EL (cell line): ENCODE measurements at regions not wholly inside any gene's neighbourhood (a gene's known extent, or its start where the extent isn't known, plus 50 kb on each side); places are given as distances from the start of the nearest gene placed in this dataset.
"Not testable (repeated sequence)": the region's sequence is repeated elsewhere in the genome, so short reads cannot be mapped to it uniquely, and the experiment has no call there.

Source experiments
- DNase-seq: peaks from one replicate; pipeline ENCODE4 v3.0.0-alpha.2; 2016

DNA sequence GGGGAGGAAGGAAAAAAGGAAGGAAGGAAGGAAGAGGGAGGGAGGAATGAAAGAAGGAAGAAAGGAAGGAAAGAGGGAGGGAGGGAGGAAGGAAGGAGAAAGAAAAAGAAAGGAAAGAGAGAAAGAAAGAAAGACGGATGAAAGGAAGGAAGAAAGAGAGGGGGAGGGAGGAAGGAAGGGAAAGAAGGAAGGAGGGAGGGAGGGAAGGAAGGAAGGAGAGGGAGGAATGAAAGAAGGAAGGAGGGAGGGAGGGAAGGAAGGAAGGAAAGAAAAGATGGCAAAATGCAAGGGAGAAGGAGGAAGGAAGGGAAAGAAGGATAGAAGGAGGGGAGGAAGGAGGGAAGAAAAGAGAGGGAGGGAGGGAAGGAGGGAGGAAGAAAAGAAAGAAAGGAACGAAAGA, 257.3 kb upstream of the C16orf82 start:
- DNase-seq: no peak

DNA sequence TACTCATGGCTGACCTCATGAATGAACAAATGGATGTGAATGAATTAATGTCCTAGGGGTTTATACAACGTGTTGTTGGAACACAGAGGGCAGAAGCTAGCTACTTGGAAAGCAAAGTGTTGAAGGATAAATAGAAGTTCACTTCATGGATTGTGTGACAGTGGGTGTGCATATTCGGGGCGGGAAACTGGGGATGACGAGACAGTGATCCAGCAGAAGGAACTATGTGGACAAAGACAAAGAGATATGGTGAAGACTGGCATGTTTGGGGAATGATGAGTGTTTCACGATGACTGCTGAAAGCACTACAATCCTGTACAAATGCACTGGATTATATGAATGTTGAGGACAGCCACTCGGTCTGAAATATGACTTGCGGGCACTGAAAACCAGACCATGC, 250.5 kb upstream of the C16orf82 start:
- no peak for DNase-seq

DNA sequence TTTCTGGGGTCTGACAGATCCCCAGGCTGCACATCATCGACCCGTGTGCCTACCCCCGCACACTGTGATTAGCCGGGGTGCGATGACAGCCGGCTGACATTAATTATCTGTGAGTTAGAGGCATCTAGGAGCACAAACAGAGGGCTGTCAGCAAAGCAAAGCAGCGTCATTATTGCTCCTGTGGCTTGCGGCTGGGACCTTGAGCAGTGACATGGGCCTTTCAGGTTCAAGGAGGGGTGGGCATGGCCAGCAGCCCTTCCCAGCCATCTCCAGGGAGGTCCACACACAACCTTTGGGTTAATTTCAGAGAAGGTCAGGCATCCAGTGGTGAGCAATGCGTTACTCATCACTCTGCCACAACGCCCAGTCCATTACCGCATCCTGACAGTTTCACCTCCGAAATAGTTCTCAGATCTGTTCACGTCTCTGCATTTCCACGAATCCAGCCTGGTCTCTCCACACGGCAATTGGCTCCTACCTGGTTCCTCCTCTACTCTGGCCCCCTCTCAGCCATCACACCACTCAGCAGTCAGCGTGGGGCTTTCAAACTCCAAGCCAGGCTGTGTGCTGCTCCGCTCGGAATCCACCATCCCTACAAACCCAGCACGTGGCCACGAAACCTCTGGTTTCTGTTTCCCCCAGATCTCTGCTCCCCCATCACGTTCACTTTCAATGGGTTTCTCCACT, 249.7 kb upstream of the C16orf82 start:
- peak; percentile 20 for DNase-seq

DNA sequence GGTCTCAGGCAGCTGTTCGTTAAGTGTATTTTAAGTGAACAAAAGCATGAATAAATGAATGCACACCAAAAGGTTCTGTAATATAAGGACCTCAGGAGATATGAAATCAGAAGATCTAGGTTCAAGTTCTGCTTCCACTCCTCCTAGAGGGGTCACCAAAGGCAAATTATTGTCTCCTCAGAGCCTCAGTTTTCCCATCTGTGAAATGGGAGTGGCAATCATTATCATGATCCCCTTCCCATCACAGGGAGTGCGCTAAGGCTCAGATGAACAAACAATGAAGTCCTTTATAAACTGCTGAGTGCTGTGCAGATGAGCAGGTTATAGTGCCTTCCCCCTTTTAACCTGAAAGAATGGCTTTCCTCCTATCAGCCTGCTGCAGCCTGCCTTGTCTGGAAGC, 248.3 kb upstream of the C16orf82 start:
- no peak for DNase-seq

DNA sequence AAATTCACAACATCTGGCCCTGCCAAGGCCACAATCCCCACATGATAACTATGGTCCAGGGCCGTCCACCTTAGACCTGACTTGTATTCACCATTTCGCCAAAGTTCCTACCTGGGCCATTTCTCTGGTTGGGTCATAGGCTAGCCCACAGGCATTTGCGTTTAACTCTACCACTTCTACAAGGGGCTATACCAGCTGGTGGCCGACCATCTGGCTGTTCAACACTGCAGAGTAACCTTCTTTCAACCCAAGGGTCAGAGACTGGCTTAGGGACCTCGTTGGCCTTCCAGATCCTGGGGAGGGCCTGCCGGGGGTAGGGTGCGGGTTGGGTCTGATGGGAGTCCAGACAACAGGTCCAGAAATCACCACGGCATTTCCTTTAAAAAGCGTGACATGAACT, 242.3 kb upstream of the C16orf82 start:
- no peak for DNase-seq

DNA sequence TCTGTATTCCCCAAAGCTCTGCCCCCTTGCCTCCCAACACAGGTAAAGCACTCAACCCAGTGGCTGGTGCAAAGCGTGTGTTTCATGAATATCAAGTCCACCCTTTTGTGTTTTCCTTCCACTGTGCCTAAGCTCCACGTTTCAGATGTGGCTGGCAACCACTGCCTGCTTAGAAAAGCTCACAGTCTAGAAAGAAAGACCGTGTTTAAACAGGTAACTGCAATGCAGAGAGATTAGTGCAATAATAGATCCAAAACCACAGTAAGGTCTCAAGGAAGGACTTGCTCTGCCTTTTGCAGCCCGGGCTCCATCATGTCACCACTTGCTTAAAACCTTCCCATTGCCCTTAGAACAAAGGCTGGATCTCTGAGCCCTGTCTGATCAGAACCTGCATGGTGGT, 240.2 kb upstream of the C16orf82 start:
- no peak for DNase-seq

DNA sequence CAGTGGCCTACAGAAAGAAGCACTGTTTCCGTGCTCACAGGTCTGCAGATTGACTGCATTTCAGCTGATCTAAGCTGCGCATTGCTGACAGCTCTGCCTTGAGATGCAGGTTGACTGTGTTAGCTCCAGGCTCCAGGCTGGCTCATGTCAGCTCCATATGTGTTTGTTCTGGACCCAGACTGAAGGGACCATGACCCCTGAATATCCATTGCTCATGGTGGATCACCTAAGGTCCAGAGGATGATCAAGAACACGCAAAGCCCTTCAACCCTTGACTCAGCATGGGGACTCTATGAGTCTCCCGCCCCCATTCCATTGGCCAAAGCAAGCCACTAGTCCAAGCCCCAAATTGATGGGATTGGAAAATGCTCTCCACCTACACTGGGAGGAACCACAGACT, 239.3 kb upstream of the C16orf82 start:
- DNase-seq: no peak

DNA sequence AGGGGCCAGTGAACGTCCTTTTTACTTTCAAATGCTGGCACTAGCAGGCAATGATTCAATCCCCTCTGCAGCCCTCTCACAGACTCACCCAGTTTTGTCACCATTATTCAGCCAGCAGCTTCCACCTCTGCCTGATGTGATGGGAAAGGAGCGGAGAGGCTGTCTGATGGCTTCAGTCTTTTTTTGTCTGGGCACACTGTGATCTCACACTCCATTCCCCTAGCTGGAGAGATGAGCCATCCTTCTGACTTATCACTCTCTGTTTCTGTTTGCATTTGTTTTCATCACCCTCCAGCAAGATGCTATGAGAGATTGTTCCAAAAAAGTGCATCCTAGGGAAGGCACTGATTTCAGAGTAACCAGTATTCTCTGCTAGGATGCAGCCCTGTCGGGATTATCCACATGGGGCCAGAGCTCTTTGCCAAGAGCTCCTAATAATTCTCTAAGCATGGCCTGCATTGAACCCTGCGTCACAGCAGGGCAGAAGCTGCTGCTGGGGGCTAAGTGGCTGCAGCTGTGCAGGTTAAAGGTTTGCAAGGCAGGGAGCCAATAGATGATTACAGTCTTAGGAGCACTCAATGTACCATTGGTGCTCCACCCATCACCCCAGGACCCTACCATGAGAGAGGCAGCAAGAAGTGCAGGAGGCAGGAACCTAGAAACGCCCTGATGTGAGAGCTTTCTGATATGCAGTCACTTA, 236.1 kb upstream of the C16orf82 start:
- DNase-seq: no peak

DNA sequence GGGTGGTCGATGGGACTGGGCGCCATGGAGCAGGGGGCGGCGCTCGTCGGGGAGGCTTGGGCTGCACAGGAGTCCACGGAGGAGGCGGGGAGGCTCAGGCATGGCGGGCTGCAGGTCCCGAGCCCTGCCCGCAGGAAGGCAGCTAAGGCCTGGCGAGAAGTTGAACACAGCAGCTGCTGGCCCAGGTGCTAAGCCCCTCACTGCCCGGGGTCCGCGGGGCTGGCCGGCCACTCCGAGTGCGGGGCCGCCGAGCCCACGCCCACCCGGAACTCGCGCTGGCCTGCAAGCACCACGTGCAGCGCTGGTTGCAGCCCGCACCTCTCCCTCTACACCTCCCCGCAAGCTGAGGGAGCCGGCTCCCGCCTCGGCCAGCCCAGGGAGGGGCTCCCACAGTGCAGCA, 230.6 kb upstream of the C16orf82 start:
- DNase-seq: not testable (repeated sequence)

DNA sequence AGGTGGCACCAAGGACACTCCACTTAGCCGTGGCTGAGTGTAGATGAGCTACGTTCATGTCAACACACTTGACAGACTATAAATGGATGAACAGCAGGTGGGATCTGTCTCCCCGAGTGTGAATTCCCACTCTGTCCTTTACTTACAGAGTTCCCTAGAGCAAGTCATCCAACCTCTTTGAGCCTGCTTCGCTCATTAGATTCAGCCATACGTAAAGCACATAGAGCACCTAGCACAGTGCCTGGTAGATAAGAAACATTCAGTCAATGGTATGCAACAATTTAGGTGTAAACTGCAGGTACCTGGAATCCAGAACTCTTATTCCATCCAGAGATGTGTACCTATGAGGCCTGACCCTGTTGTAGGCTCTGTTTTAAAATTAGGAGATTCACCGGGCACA, 227.8 kb upstream of the C16orf82 start:
- no peak for DNase-seq

DNA sequence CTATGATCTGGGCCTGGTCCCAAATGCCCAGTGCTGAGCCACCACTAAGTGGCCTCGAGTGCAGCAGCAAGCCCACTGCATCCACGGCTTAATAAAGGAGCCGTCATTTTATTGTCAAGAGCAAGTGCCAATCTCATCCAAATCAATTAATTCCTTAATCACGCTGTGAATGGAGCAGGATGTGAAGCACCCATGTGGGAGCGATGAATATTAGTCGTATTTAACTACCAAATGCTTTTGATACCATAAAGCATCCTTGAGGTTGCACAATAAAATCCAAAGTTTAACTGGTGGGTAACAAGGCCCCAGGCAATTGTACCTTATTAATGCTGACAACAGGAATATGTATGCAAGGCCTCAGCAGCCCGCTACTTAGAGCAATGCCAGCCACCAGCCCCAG, 226.0 kb upstream of the C16orf82 start:
- no peak for DNase-seq

DNA sequence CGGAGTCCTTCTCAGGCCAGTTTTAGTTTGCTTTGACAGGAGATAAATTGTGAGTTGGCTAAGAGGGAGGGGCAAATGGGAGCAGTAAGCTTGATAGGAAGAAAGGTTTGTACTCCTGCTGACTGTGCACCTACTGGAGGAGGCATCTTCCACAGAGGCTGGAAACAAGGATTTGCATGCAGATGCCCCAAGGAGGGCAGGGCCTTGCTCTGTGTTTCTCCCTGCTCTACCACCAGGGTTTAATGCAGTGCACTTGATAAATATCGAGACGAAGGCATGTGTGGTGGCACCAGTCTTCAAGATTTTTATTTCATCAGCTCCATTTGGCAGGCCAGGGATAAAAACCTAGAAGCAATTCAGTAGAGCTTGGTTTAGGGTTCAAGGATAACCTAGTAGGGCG, 210.5 kb upstream of the C16orf82 start:
- DNase-seq: no peak

DNA sequence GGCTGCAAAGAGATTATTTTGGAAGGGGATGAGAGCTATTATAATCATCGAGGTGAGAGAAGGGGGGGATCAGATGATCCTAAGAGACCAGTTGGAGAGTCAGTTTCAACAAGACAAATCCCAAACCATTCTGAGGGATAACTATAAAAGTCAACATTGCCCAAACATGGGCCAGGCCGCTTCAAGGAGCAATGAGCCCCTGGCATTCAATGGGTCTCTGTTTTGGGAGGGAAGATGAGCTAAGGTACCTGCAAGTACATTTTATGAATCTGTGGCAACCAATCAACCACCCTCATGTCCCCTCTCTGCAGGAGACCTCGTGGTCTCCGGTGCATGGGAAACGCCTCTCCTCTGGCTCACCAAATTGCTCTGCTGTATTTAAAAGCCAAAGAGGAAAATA, 209.9 kb upstream of the C16orf82 start:
- DNase-seq: no peak

DNA sequence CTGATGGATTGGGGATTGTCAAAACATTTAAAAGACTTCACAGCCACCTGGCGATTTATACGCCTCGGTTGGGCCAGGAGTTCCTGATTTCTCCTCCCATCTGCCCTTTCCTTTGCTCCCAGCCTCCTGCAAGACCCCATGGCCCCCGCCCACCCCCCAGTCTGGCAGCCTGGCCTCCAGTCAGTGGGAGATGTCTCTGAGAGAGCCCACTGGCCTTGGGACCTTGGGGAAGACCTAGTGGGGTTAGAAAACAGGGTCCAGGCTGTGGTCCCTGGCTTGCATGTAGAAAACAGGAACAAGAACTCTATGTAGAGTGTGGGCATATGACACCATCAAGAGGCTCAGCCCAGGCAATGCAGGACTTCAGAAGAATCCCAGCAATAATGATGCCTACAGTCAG, 209.4 kb upstream of the C16orf82 start:
- DNase-seq: no peak

DNA sequence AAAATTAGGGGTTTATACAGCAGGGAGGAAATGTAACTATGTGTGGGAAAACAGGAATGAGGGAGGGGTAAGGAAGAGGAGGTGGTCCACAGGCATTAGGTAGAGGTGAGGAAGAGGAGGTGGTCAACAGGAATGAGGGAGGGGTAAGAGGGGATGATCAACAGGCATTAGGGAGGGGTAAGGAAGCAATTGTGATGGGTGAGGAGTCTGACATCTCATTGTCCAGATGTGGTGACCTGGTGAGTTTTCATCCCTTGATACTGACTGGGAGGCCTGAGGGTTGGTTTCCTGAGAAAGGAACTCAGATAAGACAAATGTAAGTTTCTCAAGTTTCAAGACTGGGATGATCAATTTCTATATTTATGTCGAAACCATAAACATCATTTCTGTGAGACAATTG, 206.2 kb upstream of the C16orf82 start:
- DNase-seq: no peak

DNA sequence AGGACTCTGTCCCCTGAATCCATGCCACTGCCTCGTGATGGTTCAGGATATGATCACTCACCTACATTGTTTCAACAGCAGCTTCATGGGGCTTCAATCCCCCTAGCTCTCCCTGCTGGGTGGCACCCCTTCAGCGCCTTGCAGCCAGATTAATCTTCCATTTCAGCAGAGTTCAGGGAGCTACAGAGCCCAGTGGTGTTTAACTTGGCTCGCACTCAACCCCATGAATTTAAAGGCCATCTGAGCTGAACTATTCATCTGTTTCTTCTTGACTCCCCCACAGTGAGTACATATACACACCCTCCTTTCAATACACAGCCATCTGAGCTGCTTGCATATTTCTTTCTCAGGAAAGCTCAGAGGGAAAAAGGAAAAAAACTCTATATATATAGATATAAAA, 202.8 kb upstream of the C16orf82 start:
- no peak for DNase-seq

DNA sequence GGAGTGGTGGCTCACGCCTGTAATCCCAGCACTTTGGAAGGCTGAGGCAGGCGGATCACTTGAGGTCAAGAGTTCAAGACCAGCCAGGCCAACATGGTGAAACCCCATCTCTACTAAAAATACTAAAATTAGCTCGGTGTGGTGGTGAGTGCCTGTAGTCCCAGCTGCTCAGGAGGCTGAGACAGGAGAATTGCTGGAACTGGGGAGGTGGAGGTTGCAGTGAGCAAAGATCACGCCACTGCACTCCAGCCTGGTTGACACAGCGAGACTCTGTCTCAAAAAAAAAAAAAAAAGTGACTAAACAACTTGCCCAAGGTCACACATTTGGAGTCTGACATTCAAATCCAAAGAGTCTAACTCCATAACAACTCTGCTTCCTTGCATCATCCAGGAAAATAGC, 192.4 kb upstream of the C16orf82 start:
- not testable (repeated sequence) for DNase-seq

DNA sequence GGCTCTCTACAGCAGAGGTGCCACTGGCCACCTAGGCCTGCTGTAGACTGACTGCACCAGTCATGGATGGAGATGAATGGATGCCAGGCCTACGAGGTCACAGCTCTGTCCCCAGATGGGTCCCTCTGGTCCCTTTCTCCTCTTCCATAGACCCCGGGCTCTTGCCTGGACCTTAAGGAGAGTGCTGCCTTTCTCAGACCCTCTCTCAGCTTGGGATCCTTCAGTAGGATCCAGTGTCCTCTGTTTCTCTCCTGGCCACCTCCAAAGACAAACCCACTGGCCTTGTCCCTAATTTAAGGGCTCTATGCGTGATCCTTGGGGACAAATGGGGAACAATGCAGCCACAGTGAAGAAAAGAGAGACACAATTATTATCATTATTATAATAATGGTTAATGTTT, 189.3 kb upstream of the C16orf82 start:
- DNase-seq: no peak

DNA sequence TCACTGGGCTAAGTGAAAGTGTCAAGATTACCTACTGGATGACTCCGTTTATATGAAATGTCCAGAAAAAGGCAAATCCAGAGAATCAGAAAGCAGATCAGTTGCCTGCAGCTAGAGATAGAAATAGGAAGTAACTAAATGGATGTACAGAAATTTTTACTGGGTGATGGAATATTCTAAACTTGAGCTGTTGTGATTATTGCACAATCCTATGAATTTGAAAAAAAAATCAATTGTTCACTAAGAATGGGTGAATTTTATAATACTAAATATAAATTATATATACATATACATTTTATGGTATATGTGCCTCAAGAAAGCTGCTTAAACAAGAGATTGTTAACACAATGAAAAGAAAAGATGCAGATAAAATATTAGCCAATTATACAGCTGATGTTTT, 181.1 kb upstream of the C16orf82 start:
- no peak for DNase-seq

DNA sequence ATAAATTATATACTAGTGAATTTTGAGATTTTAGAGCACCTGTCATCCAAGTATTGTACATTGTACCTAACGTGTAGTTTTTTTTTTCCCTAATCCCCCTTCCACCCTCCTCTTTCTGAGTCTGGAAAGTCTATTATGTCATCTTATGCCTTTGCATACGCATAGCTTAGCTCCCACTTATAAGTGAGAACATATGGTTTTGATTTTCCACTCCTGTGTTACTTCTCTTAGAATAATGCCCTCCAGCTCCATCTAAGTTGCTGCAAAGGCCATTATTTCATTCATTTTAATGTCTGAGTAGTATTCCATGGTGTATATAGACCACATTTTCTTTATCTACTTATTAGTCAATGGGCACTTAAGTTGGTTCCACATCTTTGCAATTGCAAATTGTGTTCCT, 177.0 kb upstream of the C16orf82 start:
- DNase-seq: no peak

DNA sequence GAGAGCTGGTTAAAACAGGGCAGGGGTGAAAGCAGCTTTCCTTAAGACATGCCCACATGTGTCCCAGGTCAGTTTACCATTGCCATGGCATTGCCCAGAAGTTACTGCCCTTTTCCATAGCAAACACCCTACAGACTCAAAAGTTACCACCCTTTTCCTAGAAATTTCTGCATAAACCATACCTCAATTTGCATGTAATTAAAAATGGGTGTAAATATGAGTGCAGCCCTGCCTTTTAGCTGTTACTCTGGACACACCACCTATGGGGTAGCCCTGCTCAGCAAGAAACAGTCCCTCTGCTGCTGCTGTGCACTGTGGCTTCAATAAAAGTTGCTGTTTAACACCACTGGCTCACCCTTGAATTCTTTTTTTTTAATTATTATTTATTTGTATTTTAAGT, 168.5 kb upstream of the C16orf82 start:
- DNase-seq: no peak

DNA sequence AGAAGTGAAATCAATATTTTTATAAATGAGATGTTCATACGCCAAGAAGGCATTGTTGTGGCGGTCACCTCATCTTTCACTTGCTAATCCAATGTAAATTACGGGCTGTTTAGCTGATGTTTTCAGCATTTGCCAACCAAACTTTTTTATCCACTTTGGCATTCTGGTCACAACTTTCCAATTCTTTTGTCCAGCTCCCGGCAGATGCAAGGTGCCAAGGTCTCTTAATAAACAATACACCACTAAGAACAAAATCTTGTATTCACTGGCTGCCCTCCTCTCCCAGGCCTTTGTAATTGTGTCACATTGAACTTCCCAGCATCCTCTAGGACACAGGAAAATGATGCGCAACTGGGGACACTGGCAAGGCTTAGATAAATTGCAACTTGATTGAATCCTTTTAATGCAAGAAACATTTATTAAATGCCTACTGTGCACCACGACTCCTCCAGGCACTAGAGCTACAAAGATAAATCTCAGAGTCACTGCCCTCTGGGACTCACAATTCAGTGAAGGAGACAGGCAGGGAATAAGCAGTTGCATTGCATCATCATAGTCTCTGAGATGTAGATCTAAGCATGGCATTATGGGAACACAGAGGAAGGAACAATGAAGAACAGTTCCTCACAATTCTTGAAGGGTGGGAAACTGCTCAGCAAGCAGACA, 165.4 kb upstream of the C16orf82 start:
- no peak for DNase-seq

DNA sequence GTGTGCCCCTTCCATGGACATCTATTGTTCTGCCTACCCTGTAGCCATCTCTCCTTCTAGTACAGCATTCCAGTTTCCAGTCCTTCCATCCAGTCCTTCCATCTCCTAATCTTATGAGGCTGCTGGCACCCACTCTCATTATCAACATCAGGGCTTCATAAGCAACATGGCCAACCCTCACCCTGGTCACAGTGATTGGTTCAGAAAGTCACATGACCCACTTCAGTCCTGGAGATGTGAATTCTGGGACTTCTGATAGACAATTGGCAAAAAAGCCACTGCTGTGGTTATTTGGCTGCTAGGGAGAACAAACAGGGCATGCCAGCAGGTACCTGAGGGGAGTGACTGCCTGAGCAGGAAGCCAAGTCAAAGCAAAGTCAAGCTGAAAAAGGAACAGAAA, 164.7 kb upstream of the C16orf82 start:
- DNase-seq: no peak

DNA sequence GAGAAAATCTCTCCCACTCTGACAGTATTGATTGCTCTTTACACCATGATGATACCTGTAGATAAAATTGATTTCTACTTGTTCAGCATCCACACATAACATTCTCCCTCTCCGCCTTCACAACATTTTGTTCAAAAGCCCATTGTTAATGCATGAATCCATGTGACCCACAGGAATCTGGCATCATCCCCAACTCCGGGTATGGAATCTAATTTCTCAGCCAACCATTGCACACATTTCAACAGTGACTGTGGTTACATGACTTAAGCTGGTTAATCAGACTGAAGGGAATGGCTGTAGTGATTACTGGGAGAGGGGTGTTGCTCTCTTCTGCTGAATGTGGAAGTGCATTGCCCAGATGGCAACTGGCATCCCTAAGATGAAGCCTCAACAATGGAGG, 161.4 kb upstream of the C16orf82 start:
- no peak for DNase-seq

DNA sequence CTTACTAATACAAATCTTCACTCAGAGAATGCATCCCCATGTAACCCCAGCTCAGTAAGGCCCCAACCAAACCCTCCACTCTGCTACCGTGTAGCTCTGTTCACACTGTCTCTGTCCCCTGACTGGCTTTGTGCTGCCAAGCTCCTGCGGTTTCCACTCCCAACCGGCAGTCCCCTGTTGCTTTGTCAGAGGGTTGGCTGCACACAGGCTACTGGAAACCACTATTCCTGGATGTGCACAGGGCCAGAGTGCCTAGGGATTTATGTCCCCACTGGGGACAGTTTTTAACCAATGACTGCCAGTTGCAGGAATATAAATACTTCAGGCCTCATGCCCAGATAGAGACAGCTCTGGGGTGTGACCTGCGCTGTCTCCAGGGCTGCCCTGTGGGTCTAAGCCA, 157.1 kb upstream of the C16orf82 start:
- no peak for DNase-seq
